ENCODE measurements at regions not wholly inside any gene's neighbourhood (a gene's known extent, or its start where the extent isn't known, plus 50 kb on each side); places are given as distances from the start of the nearest gene placed in this dataset.

- DNase-seq (no peak), ATAC-seq (no peak)
- no peaks in the 10 kb centered on the region for H4K20me1 ChIP-seq (ENCODE audit: low read length)
- intact Hi-C loops (cut with micrococcal nuclease), result no loop called here
- CTCF ChIA-PET, result no interaction called here
- H3K4me2 ChIP-seq (ENCODE audit: low read length), result no peak overlapping the region
- H3K27me3 ChIP-seq (ENCODE audit: low read length), result peaks cover 54% of the 10 kb centered on the region
- no peaks in the 10 kb centered on the region for H3K4me1 ChIP-seq (ENCODE audit: insufficient read depth, low read length)
- H3K36me3 ChIP-seq (ENCODE audit: low read depth, low read length), result no peaks in the 10 kb centered on the region
- no peak overlapping the region for H3K27ac ChIP-seq (ENCODE audit: low read length)
- no peak overlapping the region for H3K9ac ChIP-seq (ENCODE audit: low read length)
- no peaks in the 10 kb centered on the region for H3K9me3 ChIP-seq (ENCODE audit: low read length)
- BruUV-seq (replicated peaks), result no TSS peak
- POLR2A ChIA-PET (ENCODE audit: unreplicated experiment), result no interaction called here
- H2AFZ ChIP-seq (ENCODE audit: low read length), result no peak overlapping the region
- H3K9me2 ChIP-seq (replicated peaks; ENCODE audit: low read length), result no peaks in the 10 kb centered on the region
- TF ChIP-seq EZH2phosphoT487 (IDR thresholded peaks at IDR 0.05; ENCODE audit: borderline replicate concordance, low read length), result no peak
- TF ChIP-seq CTCF (conservative IDR thresholded peaks at IDR 0.05; ENCODE audit: low read depth, low read length), result no peak
- TF ChIP-seq EZH2 (IDR thresholded peaks at IDR 0.05; ENCODE audit: low read length, unreplicated experiment), result no peak
- no peak overlapping the region for H3K4me3 ChIP-seq (ENCODE audit: low read length)
- H3F3A ChIP-seq (ENCODE audit: low read length, unreplicated experiment), result no peaks in the 10 kb centered on the region
- no peaks in the 10 kb centered on the region for H3K79me2 ChIP-seq (ENCODE audit: low read length)
Observed at GRCh38 chr1:96206451-96206850, 515.1 kb upstream of the PTBP2 start.

DNA sequence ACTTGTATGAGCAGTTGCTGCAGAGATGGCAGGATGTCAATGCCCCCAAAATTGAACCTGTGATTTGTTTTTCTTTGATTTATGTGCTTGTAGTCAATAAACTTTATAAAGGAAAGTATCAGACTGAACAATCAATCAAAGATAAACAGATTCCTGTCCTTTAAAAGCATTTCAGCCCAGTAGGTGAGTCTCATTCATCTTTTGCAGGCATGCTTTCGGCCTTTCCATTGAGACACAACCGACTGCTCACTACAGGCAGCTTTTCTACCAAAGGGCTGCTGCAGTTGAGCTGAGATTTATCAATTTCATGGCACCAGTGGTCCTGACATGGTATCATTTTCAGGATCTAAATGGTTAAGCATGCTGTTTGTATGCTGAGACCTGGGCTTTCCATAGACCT is 513.6 kb upstream of the PTBP2 start:
- Histone ChIP-seq H4K20me1 (ENCODE audit: low read length) (no peaks in the 10 kb centered on the region), H3K4me2 (ENCODE audit: low read length) (no peak overlapping the region), H3K9me2 (replicated peaks; ENCODE audit: low read length) (no peaks in the 10 kb centered on the region), H3K79me2 (ENCODE audit: low read length) (no peaks in the 10 kb centered on the region), H3K9ac (ENCODE audit: low read length) (no peak overlapping the region), H3K27ac (ENCODE audit: low read length) (no peak overlapping the region), H3K36me3 (ENCODE audit: low read depth, low read length) (no peaks in the 10 kb centered on the region), H2AFZ (ENCODE audit: low read length) (no peak overlapping the region), H3K27me3 (ENCODE audit: low read length) (peaks cover 62% of the 10 kb centered on the region), H3K4me3 (ENCODE audit: low read length) (no peak overlapping the region), H3F3A (ENCODE audit: low read length, unreplicated experiment) (no peaks in the 10 kb centered on the region), H3K9me3 (ENCODE audit: low read length) (no peaks in the 10 kb centered on the region), H3K4me1 (ENCODE audit: insufficient read depth, low read length) (no peaks in the 10 kb centered on the region)
- ATAC-seq, result no peak
- intact Hi-C loops (cut with micrococcal nuclease), result no loop called here
- DNase-seq, result no peak
- no TSS peak for BruUV-seq (replicated peaks)
- POLR2A ChIA-PET (ENCODE audit: unreplicated experiment), result no interaction called here
- TF ChIP-seq CTCF (conservative IDR thresholded peaks at IDR 0.05; ENCODE audit: low read depth, low read length) (no peak), EZH2phosphoT487 (IDR thresholded peaks at IDR 0.05; ENCODE audit: borderline replicate concordance, low read length) (no peak), EZH2 (IDR thresholded peaks at IDR 0.05; ENCODE audit: low read length, unreplicated experiment) (no peak)
- CTCF ChIA-PET, result no interaction called here

GRCh38 chr1:96208428-96208827 is 513.2 kb upstream of the PTBP2 start:
- ChIA-PET POLR2A (ENCODE audit: unreplicated experiment) (interaction anchor here (0.7 kb wide), 1 partner anchor 65 kb away, joined by 4 read pairs; no protein-coding TSS in a partner anchor), CTCF (no interaction called here)
- ATAC-seq, result no peak
- Histone ChIP-seq H3K4me2 (ENCODE audit: low read length) (no peak overlapping the region), H3K79me2 (ENCODE audit: low read length) (no peaks in the 10 kb centered on the region), H3K9me3 (ENCODE audit: low read length) (no peaks in the 10 kb centered on the region), H3K4me1 (ENCODE audit: insufficient read depth, low read length) (no peaks in the 10 kb centered on the region), H2AFZ (ENCODE audit: low read length) (no peak overlapping the region), H3K9ac (ENCODE audit: low read length) (no peak overlapping the region), H4K20me1 (ENCODE audit: low read length) (no peaks in the 10 kb centered on the region), H3K27ac (ENCODE audit: low read length) (no peak overlapping the region), H3F3A (ENCODE audit: low read length, unreplicated experiment) (no peaks in the 10 kb centered on the region), H3K36me3 (ENCODE audit: low read depth, low read length) (no peaks in the 10 kb centered on the region), H3K27me3 (ENCODE audit: low read length) (peaks cover 67% of the 10 kb centered on the region), H3K4me3 (ENCODE audit: low read length) (no peak overlapping the region), H3K9me2 (replicated peaks; ENCODE audit: low read length) (no peaks in the 10 kb centered on the region)
- TF ChIP-seq EZH2phosphoT487 (IDR thresholded peaks at IDR 0.05; ENCODE audit: borderline replicate concordance, low read length), result no peak
- no peak for TF ChIP-seq EZH2 (IDR thresholded peaks at IDR 0.05; ENCODE audit: low read length, unreplicated experiment)
- no peak for TF ChIP-seq CTCF (conservative IDR thresholded peaks at IDR 0.05; ENCODE audit: low read depth, low read length)
- DNase-seq, result no peak
- intact Hi-C loops (cut with micrococcal nuclease), result no loop called here
- BruUV-seq (replicated peaks), result no TSS peak
